BLaER1 treated with 17β-estradiol and CSF1 and Interleukin-3, amounts not matched to agents 10 nM and 100 nM (cell line): ENCODE measurements at regions not wholly inside any gene's neighbourhood (a gene's known extent, or its start where the extent isn't known, plus 50 kb on each side); places are given as distances from the start of the nearest gene placed in this dataset.

Experiments
- H3K27ac ChIP-seq, 11 experiments: shearing (Covaris generic); formaldehyde crosslinking; 2 replicates each; pipeline ENCODE4 v1.8.1; 2022
- H3K27me3 ChIP-seq, 11 experiments: shearing (Covaris generic); formaldehyde crosslinking; 2 replicates each; pipeline ENCODE4 v1.8.1; 2022
- H3K36me3 ChIP-seq, 11 experiments: shearing (Covaris generic); formaldehyde crosslinking; 2 replicates each; pipeline ENCODE4 v1.8.1; 2022
- H3K4me1 ChIP-seq, 10 experiments: shearing (Covaris generic); formaldehyde crosslinking; 2 replicates each; pipeline ENCODE4 v1.8.1; 2022
- H3K4me2 ChIP-seq, 11 experiments: shearing (Covaris generic); formaldehyde crosslinking; 2 replicates each; pipeline ENCODE4 v1.8.1; 2022
- H3K4me3 ChIP-seq, 10 experiments: shearing (Covaris generic); formaldehyde crosslinking; 2 replicates each; pipeline ENCODE4 v1.8.1; 2022
- H3K9ac ChIP-seq, 11 experiments: shearing (Covaris generic); formaldehyde crosslinking; 2 replicates each; pipeline ENCODE4 v1.8.1; 2022
- H3K9me3 ChIP-seq, 11 experiments: shearing (Covaris generic); formaldehyde crosslinking; replicated peaks in 1 of 11; 2 replicates each; pipeline ENCODE4 v1.8.1; 2022
- H4K20me1 ChIP-seq, 11 experiments: shearing (Covaris generic); formaldehyde crosslinking; 2 replicates each; pipeline ENCODE4 v1.8.1; 2022
- Cebpa-rat ChIP-seq, 11 experiments: shearing (Covaris generic); IDR thresholded peaks; 2 replicates each; pipeline ENCODE4 v1.8.1; 2022

DNA sequence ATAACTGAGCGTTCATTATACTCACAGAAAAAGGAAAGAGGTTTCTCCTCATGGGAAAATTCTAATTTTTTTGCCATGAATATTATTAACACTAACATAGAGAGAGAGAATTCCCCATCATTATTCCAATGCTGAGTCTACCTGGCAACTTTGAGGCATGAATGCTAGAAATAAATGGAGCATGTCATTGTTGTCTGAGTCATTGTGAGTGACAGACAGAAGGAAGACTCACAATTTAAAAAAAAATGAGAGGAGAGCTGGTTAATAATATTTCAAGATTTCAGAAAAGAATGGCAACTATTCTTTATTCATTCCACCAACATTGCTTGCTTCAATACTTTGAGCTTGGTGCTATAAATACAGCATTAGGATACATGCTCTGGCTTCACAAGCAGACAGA lies 170.4 kb upstream of the HS3ST1 start:
- no peak overlapping the region for H3K4me2 ChIP-seq
- H3K27me3 ChIP-seq, result no peaks in the 10 kb centered on the region
- TF ChIP-seq Cebpa-rat (IDR thresholded peaks at IDR 0.05), result no peak
- H4K20me1 ChIP-seq, result no peaks in the 10 kb centered on the region
- no peak overlapping the region for H3K9ac ChIP-seq
- H3K27ac ChIP-seq, result no peak overlapping the region
- H3K4me3 ChIP-seq, result no peak overlapping the region
- no peaks in the 10 kb centered on the region for H3K9me3 ChIP-seq
- no peaks in the 10 kb centered on the region for H3K36me3 ChIP-seq
- peaks cover 0 to 34% (median 2%) of the 10 kb centered on the region in 10 experiments; a peak in 8 of 20 replicates for H3K4me1 ChIP-seq

- Histone ChIP-seq H3K27ac (no peak overlapping the region), H3K4me2 (no peak overlapping the region), H3K4me1 (peaks cover 0 to 30% (median 2%) of the 10 kb centered on the region in 10 experiments; a peak in 8 of 20 replicates), H3K36me3 (no peaks in the 10 kb centered on the region), H3K9ac (no peak overlapping the region), H4K20me1 (no peaks in the 10 kb centered on the region), H3K4me3 (no peak overlapping the region), H3K9me3 (no peaks in the 10 kb centered on the region), H3K27me3 (no peaks in the 10 kb centered on the region)
- no peak for TF ChIP-seq Cebpa-rat (IDR thresholded peaks at IDR 0.05)
These were observed 169.9 kb upstream of the HS3ST1 start for GRCh38 chr4:11598591-11598990.

DNA sequence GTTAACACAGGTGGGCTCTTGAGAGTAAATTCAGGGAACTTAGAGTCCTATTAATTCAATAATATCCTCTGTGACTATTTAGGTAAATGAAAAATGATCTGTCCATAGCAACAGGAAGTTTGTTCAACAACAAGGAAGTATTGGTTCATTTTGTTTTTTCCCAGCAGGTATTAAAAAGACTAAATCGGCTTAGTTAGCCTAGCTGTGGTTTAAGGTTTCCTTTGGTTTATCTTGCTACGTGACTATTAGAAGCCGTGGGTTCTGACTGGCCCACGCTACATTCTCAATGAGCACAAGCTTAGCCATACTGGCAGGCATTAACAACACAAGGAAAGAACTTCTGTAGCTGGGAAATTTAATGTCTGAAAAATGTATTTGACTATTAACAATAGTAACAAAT lies 168.8 kb upstream of the HS3ST1 start:
- Histone ChIP-seq H4K20me1 (no peaks in the 10 kb centered on the region), H3K4me2 (peak overlapping the region in 4 of 11 experiments; percentile 9 to 36 (median 23); a peak in 6 of 22 replicates), H3K9ac (no peak overlapping the region), H3K27me3 (no peaks in the 10 kb centered on the region), H3K9me3 (no peaks in the 10 kb centered on the region), H3K4me1 (peaks cover 0 to 19% (median 2%) of the 10 kb centered on the region in 10 experiments; a peak in 7 of 20 replicates), H3K27ac (no peak overlapping the region; a peak in 1 of 22 replicates), H3K36me3 (no peaks in the 10 kb centered on the region), H3K4me3 (no peak overlapping the region)
- TF ChIP-seq Cebpa-rat (IDR thresholded peaks at IDR 0.05), result no peak

DNA sequence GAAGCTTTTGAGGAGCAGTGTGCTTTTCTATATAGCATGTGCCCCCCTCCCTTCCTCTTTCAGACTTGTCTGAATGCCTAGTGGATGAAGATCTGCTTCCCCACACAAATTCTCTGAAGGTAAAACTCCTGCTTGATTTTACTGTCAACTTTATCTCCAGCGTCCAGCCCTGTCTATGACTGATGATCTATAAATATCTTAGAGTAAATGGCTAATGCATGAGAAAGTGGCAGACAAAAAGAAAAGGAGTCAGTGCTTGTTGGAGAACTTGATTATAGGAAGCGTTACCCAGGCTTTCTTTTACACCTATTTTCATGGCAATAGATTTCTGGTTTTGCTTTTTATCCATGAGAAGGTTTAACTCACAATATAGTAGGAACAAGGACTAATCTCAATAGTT lies 168.3 kb upstream of the HS3ST1 start:
- no peaks in the 10 kb centered on the region for H3K27me3 ChIP-seq
- H3K27ac ChIP-seq, result no peak overlapping the region; a peak in 1 of 22 replicates
- H3K4me1 ChIP-seq, result peaks cover 0 to 18% (median 2%) of the 10 kb centered on the region in 10 experiments; a peak in 6 of 20 replicates
- H3K36me3 ChIP-seq, result no peaks in the 10 kb centered on the region
- H3K4me3 ChIP-seq, result no peak overlapping the region
- no peak for TF ChIP-seq Cebpa-rat (IDR thresholded peaks at IDR 0.05)
- H4K20me1 ChIP-seq, result no peaks in the 10 kb centered on the region
- H3K9me3 ChIP-seq, result no peaks in the 10 kb centered on the region
- H3K9ac ChIP-seq, result no peak overlapping the region
- no peak overlapping the region for H3K4me2 ChIP-seq

DNA sequence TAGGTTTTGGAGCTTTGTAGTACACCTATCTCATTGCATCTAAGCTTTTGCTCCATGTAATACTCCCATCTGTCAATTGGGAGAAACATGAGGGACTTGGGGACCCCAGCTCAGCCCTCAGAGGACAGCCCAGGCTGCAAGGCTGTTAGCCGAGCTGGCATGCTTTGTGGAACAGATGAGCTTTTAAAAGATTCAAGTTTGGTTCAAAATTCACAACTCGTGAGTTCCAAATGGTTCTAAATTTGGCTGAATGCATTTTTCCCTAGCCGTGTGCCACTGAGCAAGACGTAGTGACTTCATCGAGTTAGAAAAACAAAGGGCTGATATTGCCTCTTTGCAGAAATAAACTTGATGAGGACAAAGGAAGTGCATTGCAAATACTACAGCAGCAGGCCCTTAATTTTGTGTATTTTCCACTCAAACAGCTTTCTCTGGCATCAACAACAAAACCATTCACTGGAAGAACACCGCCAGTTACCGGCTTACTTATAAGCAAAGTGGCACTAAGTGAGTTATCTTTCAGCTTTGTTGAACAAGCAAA lies 165.0 kb upstream of the HS3ST1 start:
- H3K27ac ChIP-seq, result no peak overlapping the region
- no peaks in the 10 kb centered on the region for H4K20me1 ChIP-seq
- no peak overlapping the region for H3K4me2 ChIP-seq
- TF ChIP-seq Cebpa-rat (IDR thresholded peaks at IDR 0.05), result no peak
- H3K36me3 ChIP-seq, result no peaks in the 10 kb centered on the region
- H3K4me1 ChIP-seq, result peaks cover 0 to 20% (median 2%) of the 10 kb centered on the region in 10 experiments; a peak in 8 of 20 replicates
- H3K9me3 ChIP-seq, result no peaks in the 10 kb centered on the region
- H3K27me3 ChIP-seq, result no peaks in the 10 kb centered on the region
- H3K4me3 ChIP-seq, result no peak overlapping the region
- H3K9ac ChIP-seq, result no peak overlapping the region

DNA sequence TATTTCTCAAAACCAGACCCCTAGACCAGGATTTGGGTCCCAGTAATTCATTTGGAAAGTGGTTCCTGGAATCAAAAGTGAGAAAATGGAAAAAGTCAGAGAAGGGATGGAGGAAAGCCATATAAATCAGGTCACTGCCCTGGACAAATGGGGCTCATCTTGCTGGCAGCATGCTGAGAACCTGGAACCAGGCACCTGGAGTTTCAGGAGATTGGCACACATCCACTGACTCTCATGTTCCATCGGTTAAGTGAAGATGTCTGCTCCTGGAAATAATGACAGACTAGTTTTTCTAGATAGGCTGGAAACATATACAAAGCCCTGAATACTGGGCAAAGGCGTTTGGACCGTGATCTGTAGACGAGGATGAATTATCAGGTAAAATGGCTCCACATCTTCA lies 163.6 kb upstream of the HS3ST1 start:
- Histone ChIP-seq H3K4me3 (no peak overlapping the region), H3K9ac (no peak overlapping the region), H3K9me3 (no peaks in the 10 kb centered on the region), H3K27ac (no peak overlapping the region), H3K4me1 (peaks cover 0 to 9% (median 3%) of the 10 kb centered on the region in 10 experiments; a peak in 9 of 20 replicates), H3K36me3 (no peaks in the 10 kb centered on the region), H4K20me1 (no peaks in the 10 kb centered on the region), H3K4me2 (no peak overlapping the region), H3K27me3 (no peaks in the 10 kb centered on the region)
- no peak for TF ChIP-seq Cebpa-rat (IDR thresholded peaks at IDR 0.05)

- peak overlapping the region in 2 of 11 experiments; percentile 22 to 44; a peak in 3 of 22 replicates for H3K4me2 ChIP-seq
These were observed 161.4 kb upstream of the HS3ST1 start for GRCh38 chr4:11590132-11590531.

DNA sequence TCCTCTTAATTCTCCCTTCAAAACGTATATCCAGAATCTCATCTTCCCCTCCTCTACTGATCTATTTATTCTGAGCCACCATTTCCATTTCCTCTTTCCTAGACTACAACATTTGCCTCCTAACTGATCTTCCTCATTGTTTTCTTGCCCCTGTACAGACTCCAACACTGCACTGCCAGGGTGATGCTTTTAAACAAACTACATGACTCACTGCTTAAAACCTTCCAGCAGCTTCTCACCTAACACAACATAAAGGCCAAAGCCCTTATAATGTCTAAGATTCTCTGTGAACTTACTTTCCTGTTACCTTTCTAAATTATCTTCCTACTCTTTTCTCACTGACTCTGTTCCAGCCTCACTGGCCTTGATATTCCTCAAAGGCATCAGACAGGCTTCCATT lies 161.0 kb upstream of the HS3ST1 start:
- H3K4me3 ChIP-seq, result no peak overlapping the region
- H3K9me3 ChIP-seq, result no peaks in the 10 kb centered on the region
- peaks cover 0 to 9% (median 4%) of the 10 kb centered on the region in 10 experiments; a peak in 8 of 20 replicates for H3K4me1 ChIP-seq
- H3K27ac ChIP-seq, result no peak overlapping the region
- H3K27me3 ChIP-seq, result no peaks in the 10 kb centered on the region
- TF ChIP-seq Cebpa-rat (IDR thresholded peaks at IDR 0.05), result no peak
- H3K36me3 ChIP-seq, result no peaks in the 10 kb centered on the region
- peak overlapping the region in 2 of 11 experiments; percentile 22 to 44; a peak in 3 of 22 replicates for H3K4me2 ChIP-seq
- no peaks in the 10 kb centered on the region for H4K20me1 ChIP-seq
- no peak overlapping the region for H3K9ac ChIP-seq

More at GRCh38 chr4:11590132-11590531, 161.4 kb upstream of the HS3ST1 start:
- no peaks in the 10 kb centered on the region for H3K9me3 ChIP-seq
- H3K4me3 ChIP-seq, result no peak overlapping the region
- no peak for TF ChIP-seq Cebpa-rat (IDR thresholded peaks at IDR 0.05)
- peaks cover 0 to 9% (median 4%) of the 10 kb centered on the region in 10 experiments; a peak in 8 of 20 replicates for H3K4me1 ChIP-seq
- no peak overlapping the region for H3K9ac ChIP-seq
- no peak overlapping the region for H3K27ac ChIP-seq
- H3K27me3 ChIP-seq, result no peaks in the 10 kb centered on the region
- no peaks in the 10 kb centered on the region for H4K20me1 ChIP-seq
- no peaks in the 10 kb centered on the region for H3K36me3 ChIP-seq

- H4K20me1 ChIP-seq, result no peaks in the 10 kb centered on the region
- TF ChIP-seq Cebpa-rat (IDR thresholded peaks at IDR 0.05), result no peak
- peaks cover 0 to 9% (median 4%) of the 10 kb centered on the region in 10 experiments; a peak in 8 of 20 replicates for H3K4me1 ChIP-seq
- no peaks in the 10 kb centered on the region for H3K36me3 ChIP-seq
- H3K27ac ChIP-seq, result no peak overlapping the region
- H3K9me3 ChIP-seq, result peaks cover 0 to 8% (median 0%) of the 10 kb centered on the region in 11 experiments; a peak in 2 of 22 replicates
- no peaks in the 10 kb centered on the region for H3K27me3 ChIP-seq
- 0 out of 22 replicates have a peak overlapping the region, but pooled peaks of 1 of the 11 experiments have one; percentile 4 for H3K4me2 ChIP-seq
- no peak overlapping the region for H3K4me3 ChIP-seq
- H3K9ac ChIP-seq, result no peak overlapping the region
These were observed 159.1 kb upstream of the HS3ST1 start for GRCh38 chr4:11587797-11588196.

- Histone ChIP-seq H3K9me3 (peaks cover 4 to 21% (median 6%) of the 10 kb centered on the region in 11 experiments; a peak in 14 of 22 replicates), H3K27ac (no peak overlapping the region), H3K4me1 (peaks cover 0 to 9% (median 4%) of the 10 kb centered on the region in 10 experiments; a peak in 8 of 20 replicates), H4K20me1 (no peaks in the 10 kb centered on the region), H3K4me3 (no peak overlapping the region), H3K27me3 (no peaks in the 10 kb centered on the region), H3K36me3 (no peaks in the 10 kb centered on the region), H3K4me2 (no peak overlapping the region), H3K9ac (no peak overlapping the region)
- no peak for TF ChIP-seq Cebpa-rat (IDR thresholded peaks at IDR 0.05)
These were observed 156.8 kb upstream of the HS3ST1 start for GRCh38 chr4:11585506-11585905.
